BJ (cell line): ENCODE measurements at regions not wholly inside any gene's neighbourhood (a gene's known extent, or its start where the extent isn't known, plus 50 kb on each side); places are given as distances from the start of the nearest gene placed in this dataset.

Experiments
- CTCF ChIA-PET: fragments of 350-600 bp; formaldehyde crosslinking; extraction: SDS; loops from one replicate; lab custom pipeline; 2021; ENCODE audit warnings: antibody characterized with exemption, inconsistent platforms; lab: Yijun Ruan, JAX
- POLR2A ChIA-PET: fragments of 300-600 bp; sonication (Branson Sonifier 250); formaldehyde crosslinking; extraction: SDS; loops from one replicate; lab custom pipeline; 2021; ENCODE audit warnings: antibody characterized with exemption; lab: Charles Lee
- DNase-seq: peaks from one replicate; pipeline ENCODE4 v3.0.0-alpha.2; 2011; ENCODE audit warnings: low read depth
- H3K27me3 ChIP-seq: 2 replicates; pipeline ENCODE4 v1.6.0; 2011; ENCODE audit warnings: low read length; ENCODE audit not compliant: control insufficient read depth, insufficient read depth
- H3K36me3 ChIP-seq: 2 replicates; pipeline ENCODE4 v1.5.1; 2011; ENCODE audit warnings: low read length; ENCODE audit not compliant: control insufficient read depth, insufficient read depth
- H3K4me3 ChIP-seq: 2 replicates; pipeline ENCODE4 v1.5.1; 2011; ENCODE audit warnings: low read depth, mild to moderate bottlenecking, control low read depth, low read length
- CTCF ChIP-seq: IDR thresholded peaks from 2 replicates; pipeline ENCODE4 v1.5.1; 2011; ENCODE audit warnings: low read depth, mild to moderate bottlenecking, control low read depth, inconsistent platforms, low read length, moderate library complexity; ENCODE audit not compliant: insufficient read depth

- no peak for DNase-seq
- no peaks in the 10 kb centered on the region for H3K36me3 ChIP-seq
- ChIA-PET POLR2A (no interaction called here), CTCF (interaction anchor here (1.8 to 2.2 kb wide), 2 partner anchors 11 to 21 kb away, joined by 5 to 8 read pairs; no protein-coding TSS in a partner anchor)
- no peak overlapping the region for H3K4me3 ChIP-seq
- no peaks in the 10 kb centered on the region for H3K27me3 ChIP-seq
- no peak for TF ChIP-seq CTCF
These were observed 626.2 kb downstream of the UTRN start for GRCh38 chr6:144911322-144911721.

GRCh38 chr6:144912474-144912873 lies 627.3 kb downstream of the UTRN start:
- CTCF ChIA-PET = interaction anchor here (0.6 to 2.2 kb wide), 3 partner anchors 9 to 79 kb away, joined by 3 to 8 read pairs (median 5); no protein-coding TSS in a partner anchor
- peak; percentile 25; the same call in 1 of the 2 replicates for TF ChIP-seq CTCF
- POLR2A ChIA-PET = interaction anchor here (1.5 kb wide), 1 partner anchor 13 kb away, joined by 12 read pairs; no protein-coding TSS in a partner anchor

GRCh38 chr6:144918073-144918472 lies 632.9 kb downstream of the UTRN start:
- TF ChIP-seq CTCF = no peak
- Histone ChIP-seq H3K36me3 (no peaks in the 10 kb centered on the region), H3K4me3 (no peak overlapping the region), H3K27me3 (no peaks in the 10 kb centered on the region; the same call in 1 of the 2 replicates)
- CTCF ChIA-PET = interaction anchor here (0.7 kb wide), 1 partner anchor 1168 kb away, joined by 3 read pairs; no protein-coding TSS in a partner anchor
- POLR2A ChIA-PET = no interaction called here
- DNase-seq = no peak

More at GRCh38 chr6:144912474-144912873, 627.3 kb downstream of the UTRN start:
- Histone ChIP-seq H3K27me3 (no peaks in the 10 kb centered on the region), H3K36me3 (no peaks in the 10 kb centered on the region), H3K4me3 (no peak overlapping the region)
- peak; percentile 67 for DNase-seq

GRCh38 chr6:144919560-144919959 lies 634.4 kb downstream of the UTRN start:
- ChIA-PET POLR2A (no interaction called here), CTCF (interaction anchor here (1.4 kb wide), 1 partner anchor 13 kb away, joined by 3 read pairs; no protein-coding TSS in a partner anchor)
- H3K27me3 ChIP-seq = no peaks in the 10 kb centered on the region; the same call in 1 of the 2 replicates
- H3K4me3 ChIP-seq = no peak overlapping the region
- no peaks in the 10 kb centered on the region for H3K36me3 ChIP-seq
- DNase-seq = no peak
- TF ChIP-seq CTCF = no peak

DNA sequence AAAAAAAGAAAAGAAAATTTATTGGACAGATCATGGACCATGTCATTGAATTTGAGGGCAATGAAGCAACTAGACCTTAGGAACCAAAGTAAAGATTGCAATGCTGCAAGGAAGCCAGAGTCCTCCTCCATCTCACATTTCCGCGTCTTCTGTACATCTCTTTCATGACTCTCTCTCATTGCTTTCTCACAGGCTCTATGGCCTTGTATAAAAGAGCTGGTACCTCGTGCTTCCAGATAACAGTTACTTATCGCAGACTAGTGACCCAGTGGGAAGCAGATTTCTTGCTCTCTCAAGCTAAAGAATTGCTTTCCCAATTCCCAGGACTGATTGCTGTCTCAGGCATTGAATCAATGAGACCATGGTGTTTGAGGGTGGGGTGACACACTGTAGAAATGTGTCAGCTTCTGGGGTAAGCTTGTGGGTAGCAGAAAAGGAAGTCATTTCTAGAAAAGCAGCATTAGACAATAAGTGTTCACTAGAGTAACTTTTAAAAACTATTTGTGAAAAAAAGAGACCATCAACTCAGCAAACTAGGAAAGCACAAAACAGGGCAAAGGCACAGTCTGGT lies 635.3 kb downstream of the UTRN start:
- H3K36me3 ChIP-seq = no peaks in the 10 kb centered on the region
- no peak for TF ChIP-seq CTCF
- no peak overlapping the region for H3K4me3 ChIP-seq
- ChIA-PET CTCF (interaction anchor here (1.4 to 3.1 kb wide), 2 partner anchors 8 to 12 kb away, joined by 3 to 8 read pairs; no protein-coding TSS in a partner anchor), POLR2A (no interaction called here)
- no peak for DNase-seq
- H3K27me3 ChIP-seq = no peaks in the 10 kb centered on the region; the same call in 1 of the 2 replicates
